K562 (cell line): ENCODE measurements at regions not wholly inside any gene's neighbourhood (a gene's known extent, or its start where the extent isn't known, plus 50 kb on each side); places are given as distances from the start of the nearest gene placed in this dataset.

Experiments used
- ATAC-seq: fragments of 200-7000 bp; cut with Tn5 transposase; 3 replicates; pipeline ENCODE4 v1.9.1; 2020; ENCODE audit warnings: moderate library complexity
- BruUV-seq: library from RNA; stranded (reverse); fragments of 400-500 nt; replicated peaks from 2 replicates; lab custom pipeline; 2021; lab: Mats Ljungman, UMichigan
- CTCF ChIA-PET: fragments of 300-600 bp; formaldehyde crosslinking; extraction: SDS; loops from one replicate; lab custom pipeline; 2021; ENCODE audit warnings: low intra/inter-chr PET ratio; lab: Yijun Ruan, JAX
- POLR2A ChIA-PET: fragments of 300-600, 350-650 bp; sonication (Branson Sonifier 250); formaldehyde crosslinking; extraction: SDS; loops from one replicate; lab custom pipeline; 2021; ENCODE audit warnings: antibody characterized with exemption, inconsistent platforms; lab: Yijun Ruan, JAX
- DNase-seq, 4 experiments: peaks; one replicate each; pipeline versions ENCODE4 v3.0.0 to v3.0.0-alpha.2; 2011 to 2018; ENCODE audit warnings: low spot score in 3 of 4, mixed read lengths in 3 of 4; ENCODE audit errors: extremely low read depth in 1 of 4
- FAIRE-seq: peaks from 2 replicates; lab custom pipeline; 2011; peaks lifted over from hg19 to GRCh38; lab: Jason Lieb, UNC
- H2AFZ ChIP-seq: 2 replicates; pipeline ENCODE4 v1.6.0; 2011; ENCODE audit warnings: low read depth, low read length, control low read depth, inconsistent platforms
- H3K27ac ChIP-seq: fragments of 200-600 bp; 3 replicates; pipeline ENCODE4 v1.8.0; 2011; ENCODE audit warnings: low read depth, mild to moderate bottlenecking, control low read depth, inconsistent platforms, low read length, moderate library complexity, mixed read lengths; ENCODE audit errors: extremely low read depth
- H3K27me3 ChIP-seq, 2 experiments: fragments of 300-600 bp in 1 of 2; 2 replicates in 1 of 2; 3 replicates in 1 of 2; pipeline versions ENCODE4 v1.6.0 to v1.8.0; 2011; ENCODE audit warnings: inconsistent platforms in 2 of 2, low read length in 2 of 2, mild to moderate bottlenecking in 1 of 2, mixed read lengths in 1 of 2, moderate library complexity in 1 of 2; ENCODE audit not compliant: control insufficient read depth in 2 of 2, insufficient read depth in 2 of 2
- H3K36me3 ChIP-seq: fragments of 300-600 bp; 3 replicates; pipeline ENCODE4 v1.8.0; 2011; ENCODE audit warnings: mild to moderate bottlenecking, low read length, inconsistent platforms; ENCODE audit not compliant: control insufficient read depth, insufficient read depth
- H3K4me1 ChIP-seq, 2 experiments: fragments of 200-600 bp in 1 of 2; replicated peaks in 1 of 2; 2 replicates in 1 of 2; 3 replicates in 1 of 2; pipeline versions ENCODE4 v1.5.1 to v1.8.0; 2011; ENCODE audit warnings: inconsistent platforms in 2 of 2, low read length in 2 of 2, mild to moderate bottlenecking in 1 of 2, mixed read lengths in 1 of 2, moderate library complexity in 1 of 2; ENCODE audit not compliant: control insufficient read depth in 2 of 2, insufficient read depth in 2 of 2
- H3K4me2 ChIP-seq: 2 replicates; pipeline ENCODE4 v1.6.1; 2011; ENCODE audit warnings: low read length, control low read depth, inconsistent platforms, mixed read lengths; ENCODE audit not compliant: insufficient read depth
- H3K4me3 ChIP-seq: fragments of 200-600 bp; sonication (generic), shearing (Covaris generic); 2 replicates; pipeline ENCODE4 v1.5.1; 2016; ENCODE audit warnings: control low read depth, inconsistent platforms
- H3K79me2 ChIP-seq: fragments of 200-600 bp; 3 replicates; pipeline ENCODE4 v1.8.0; 2011; ENCODE audit warnings: low read length, inconsistent platforms; ENCODE audit not compliant: control insufficient read depth, insufficient read depth
- H3K9ac ChIP-seq, 2 experiments: 2 replicates each; pipeline versions ENCODE4 v1.6.0 to v1.6.1; 2011; ENCODE audit warnings: low read depth in 2 of 2, low read length in 2 of 2, control low read depth in 1 of 2, inconsistent platforms in 1 of 2, mild to moderate bottlenecking in 1 of 2, mixed read lengths in 1 of 2; ENCODE audit not compliant: insufficient read depth in 1 of 2
- H3K9me1 ChIP-seq: one replicate; pipeline ENCODE4 v1.6.0; 2011; ENCODE audit warnings: inconsistent platforms, mild to moderate bottlenecking, low read length, moderate library complexity; ENCODE audit not compliant: control insufficient read depth, insufficient read depth
- H3K9me3 ChIP-seq: replicated peaks from 2 replicates; pipeline ENCODE4 v1.5.1; 2011; ENCODE audit warnings: low read depth, low read length, inconsistent platforms; ENCODE audit not compliant: control insufficient read depth, insufficient read depth
- H4K20me1 ChIP-seq: replicated peaks from 2 replicates; pipeline ENCODE4 v1.6.1; 2011; ENCODE audit warnings: low read length, inconsistent platforms, mixed read lengths; ENCODE audit not compliant: control insufficient read depth, insufficient read depth
- CHD7 ChIP-seq: fragments of 200-600 bp; sonication (generic); IDR thresholded peaks from one replicate; pipeline ENCODE4 v1.6.1; 2012; ENCODE audit warnings: mild to moderate bottlenecking, low read depth, low read length, inconsistent platforms
- CREB1 ChIP-seq, 2 experiments: sonication (generic) in 1 of 2; formaldehyde crosslinking in 1 of 2; IDR thresholded peaks; 2 replicates each; pipeline versions ENCODE4 v1.6.1 to v1.8.0; 2012 to 2022; ENCODE audit warnings: inconsistent platforms in 1 of 2, mild to moderate bottlenecking in 1 of 2, missing genetic modification reagents in 1 of 2, moderate library complexity in 1 of 2
- CSDE1 ChIP-seq, 2 experiments: fragments of 450-650 bp; IDR thresholded peaks; 2 replicates each; pipeline ENCODE4 v1.6.1; 2016; ENCODE audit warnings: mild to moderate bottlenecking in 1 of 2
- HDAC2 ChIP-seq: fragments of 450-650 bp; IDR thresholded peaks from 2 replicates; pipeline ENCODE4 v1.6.1; 2016; ENCODE audit warnings: mild to moderate bottlenecking
- HINFP ChIP-seq: fragments of 450-650 bp; conservative IDR thresholded peaks from 2 replicates; pipeline ENCODE4 v1.6.1; 2016; ENCODE audit warnings: missing genetic modification characterization, low read depth, mild to moderate bottlenecking, control low read depth, missing compliant biosample characterization
- NCOA6 ChIP-seq: fragments of 450-650 bp; IDR thresholded peaks from 2 replicates; pipeline ENCODE4 v1.6.1; 2017; ENCODE audit warnings: mild to moderate bottlenecking
- RAD21 ChIP-seq, 2 experiments: fragments of 250-450 bp in 1 of 2; fragments of 450-650 bp in 1 of 2; sonication (Bioruptor Pico) in 1 of 2; formaldehyde crosslinking in 1 of 2; IDR thresholded peaks in 1 of 2; conservative IDR thresholded peaks in 1 of 2; 2 replicates each; pipeline versions ENCODE4 v1.4.0 to v1.8.0; 2020 to 2022; ENCODE audit warnings: mild to moderate bottlenecking in 2 of 2, moderate library complexity in 1 of 2
- SMARCA5 ChIP-seq: fragments of 450-650 bp; IDR thresholded peaks from 2 replicates; pipeline ENCODE4 v1.6.1; 2016
- ZNF408 ChIP-seq: fragments of 250-450 bp; sonication (Bioruptor Pico); IDR thresholded peaks from 2 replicates; pipeline ENCODE4 v1.4.0; 2020; ENCODE audit warnings: low read depth, mild to moderate bottlenecking, moderate library complexity
- ZNF79 ChIP-seq: fragments of 250-450 bp; sonication (Bioruptor Pico); IDR thresholded peaks from 2 replicates; pipeline ENCODE4 v1.4.0; 2020; ENCODE audit warnings: low read depth, mild to moderate bottlenecking, moderate library complexity
- WGBS: fragments of 100-300 bp; shearing (Covaris generic); methylation state at CpG from one replicate; pipeline ENCODE4 v1.1.6; 2016; ENCODE audit warnings: low coverage, mixed read lengths; ENCODE audit not compliant: insufficient coverage; ENCODE audit errors: missing lambda C conversion rate; 5-methylcytosine and 5-hydroxymethylcytosine counted together
- in situ Hi-C: fragments of 300-500 bp; cut with MboI; formaldehyde crosslinking; loops from 4 replicates; pipeline ENCODE4 v1.15.0; 2018; ENCODE audit warnings: inconsistent platforms, mixed read lengths
- intact Hi-C: fragments of 100-400 bp; cut with micrococcal nuclease; formaldehyde crosslinking; loops from 2 replicates; pipeline ENCODE4 v1.14.2; 2022

- TF ChIP-seq SMARCA5 = no peak
- TF ChIP-seq HINFP (tag) = no peak
- TF ChIP-seq CHD7 = no peak
- no peak for TF ChIP-seq CSDE1 (IDR thresholded peaks at IDR 0.05)
- TF ChIP-seq CREB1 (IDR thresholded peaks at IDR 0.05) = no peak
- no peak for TF ChIP-seq CREB1 (CRISPR knock-in tag; IDR thresholded peaks at IDR 0.05)
- no peak for TF ChIP-seq RAD21 (CRISPR knock-in tag; conservative IDR thresholded peaks at IDR 0.05 in 1 of 2, IDR thresholded peaks at IDR 0.05 in 1 of 2)
- no peak for TF ChIP-seq ZNF79
- no peak for TF ChIP-seq HDAC2
- no peak for TF ChIP-seq ZNF408 (CRISPR knock-in tag)
- no peak for TF ChIP-seq NCOA6
- Histone ChIP-seq H3K27me3 (peaks cover 0 to 13% of the 10 kb centered on the region in 2 experiments; a peak in 3 of 5 replicates), H3K9me3 (no peaks in the 10 kb centered on the region), H2AFZ (no peak overlapping the region), H3K79me2 (no peaks in the 10 kb centered on the region), H3K36me3 (no peaks in the 10 kb centered on the region), H4K20me1 (no peaks in the 10 kb centered on the region), H3K9me1 (no peaks in the 10 kb centered on the region), H3K4me2 (no peak overlapping the region), H3K4me3 (no peak overlapping the region), H3K4me1 (no peaks in the 10 kb centered on the region; a peak in 1 of 5 replicates), H3K9ac (no peak overlapping the region), H3K27ac (no peak overlapping the region)
- intact Hi-C loops (no loop called here), in situ Hi-C loops (no loop called here)
- ATAC-seq = no peak
- POLR2A ChIA-PET = no interaction called here
- no peak for FAIRE-seq
- CTCF ChIA-PET = no interaction called here
- no peak for DNase-seq
- 0% methylated on average over 4 of the region's 4 CpGs for WGBS
- no TSS peak for BruUV-seq
Measured at GRCh38 chrX:120731386-120731785, 101.5 kb upstream of the C1GALT1C1 start.
